Type B pancreatic cell (in vitro differentiated cells): ENCODE measurements at regions not wholly inside any gene's neighbourhood (a gene's known extent, or its start where the extent isn't known, plus 50 kb on each side); places are given as distances from the start of the nearest gene placed in this dataset.

Source experiments
- DNase-seq: peaks from one replicate; pipeline ENCODE4 v3.0.0; 2021; ENCODE audit warnings: mixed read lengths; ENCODE audit not compliant: unreplicated experiment; ENCODE audit errors: extremely low spot score
- H3K27ac Mint-ChIP-seq: 2 replicates; pipeline ENCODE4 v1.8.0; 2021; ENCODE audit warnings: mild to moderate bottlenecking, mixed read lengths
- H3K27me3 Mint-ChIP-seq: 2 replicates; pipeline ENCODE4 v1.8.0; 2021; ENCODE audit warnings: mixed read lengths
- H3K36me3 Mint-ChIP-seq: 2 replicates; pipeline ENCODE4 v1.8.0; 2021; ENCODE audit warnings: mixed read lengths
- H3K4me1 Mint-ChIP-seq: one replicate; pipeline ENCODE4 v1.8.0; 2021; ENCODE audit warnings: mixed read lengths; ENCODE audit not compliant: unreplicated experiment
- H3K4me3 Mint-ChIP-seq: 2 replicates; pipeline ENCODE4 v1.8.0; 2021; ENCODE audit warnings: mild to moderate bottlenecking, mixed read lengths
- H3K9me3 Mint-ChIP-seq: 2 replicates; pipeline ENCODE4 v1.8.0; 2021; ENCODE audit warnings: mixed read lengths
- TF ChIP-seq, protein P1 (sequence below): fragments of 200-600 bp; sonication (generic); conservative IDR thresholded peaks from 2 replicates; pipeline ENCODE4 v1.5.0; 2021; ENCODE audit warnings: antibody characterized with exemption, mild to moderate bottlenecking

DNA sequence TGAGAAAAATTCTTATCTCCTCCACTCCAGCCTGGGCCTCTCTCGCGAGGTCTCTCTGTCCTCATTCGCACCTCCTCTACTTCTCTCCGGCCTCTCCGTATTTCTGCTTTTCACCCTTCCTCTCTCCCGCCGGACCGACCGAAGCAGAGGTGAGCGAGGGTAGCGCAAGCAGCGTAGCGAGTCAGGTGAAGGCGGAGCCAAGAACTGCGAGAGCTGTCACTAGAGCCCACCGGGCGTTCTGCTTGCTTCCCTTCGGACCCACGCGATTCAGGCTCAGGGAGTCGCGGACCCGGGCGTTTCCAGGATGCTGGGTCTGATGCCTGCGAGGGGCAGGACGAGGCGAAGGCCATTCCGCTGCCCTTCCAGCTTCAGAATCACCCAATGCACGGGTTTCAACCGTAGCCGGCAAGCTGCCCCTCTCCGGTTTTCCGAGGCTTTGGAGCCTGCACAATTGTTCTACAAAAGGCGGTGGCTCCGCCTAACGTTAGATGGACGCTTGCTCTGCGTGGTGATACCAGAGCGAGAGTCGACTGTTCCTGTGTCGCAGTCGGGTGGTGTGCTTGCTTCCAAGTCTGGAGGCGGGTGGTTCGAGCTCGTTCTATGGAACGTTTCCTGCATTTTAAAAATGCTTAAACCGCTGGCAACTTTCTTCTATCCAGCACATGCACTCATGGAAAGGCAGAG lies 310.2 kb downstream of the FAM72C start:
- no peaks in the 10 kb centered on the region for H3K36me3 Mint-ChIP-seq
- no peaks in the 10 kb centered on the region for H3K27me3 Mint-ChIP-seq
- no peak for DNase-seq
- TF ChIP-seq, protein P1, sequence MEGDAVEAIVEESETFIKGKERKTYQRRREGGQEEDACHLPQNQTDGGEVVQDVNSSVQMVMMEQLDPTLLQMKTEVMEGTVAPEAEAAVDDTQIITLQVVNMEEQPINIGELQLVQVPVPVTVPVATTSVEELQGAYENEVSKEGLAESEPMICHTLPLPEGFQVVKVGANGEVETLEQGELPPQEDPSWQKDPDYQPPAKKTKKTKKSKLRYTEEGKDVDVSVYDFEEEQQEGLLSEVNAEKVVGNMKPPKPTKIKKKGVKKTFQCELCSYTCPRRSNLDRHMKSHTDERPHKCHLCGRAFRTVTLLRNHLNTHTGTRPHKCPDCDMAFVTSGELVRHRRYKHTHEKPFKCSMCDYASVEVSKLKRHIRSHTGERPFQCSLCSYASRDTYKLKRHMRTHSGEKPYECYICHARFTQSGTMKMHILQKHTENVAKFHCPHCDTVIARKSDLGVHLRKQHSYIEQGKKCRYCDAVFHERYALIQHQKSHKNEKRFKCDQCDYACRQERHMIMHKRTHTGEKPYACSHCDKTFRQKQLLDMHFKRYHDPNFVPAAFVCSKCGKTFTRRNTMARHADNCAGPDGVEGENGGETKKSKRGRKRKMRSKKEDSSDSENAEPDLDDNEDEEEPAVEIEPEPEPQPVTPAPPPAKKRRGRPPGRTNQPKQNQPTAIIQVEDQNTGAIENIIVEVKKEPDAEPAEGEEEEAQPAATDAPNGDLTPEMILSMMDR = no peak
- no peaks in the 10 kb centered on the region for H3K4me1 Mint-ChIP-seq
- no peak overlapping the region for H3K4me3 Mint-ChIP-seq
- no peak overlapping the region for H3K27ac Mint-ChIP-seq
- H3K9me3 Mint-ChIP-seq = peaks cover 15% of the 10 kb centered on the region

DNA sequence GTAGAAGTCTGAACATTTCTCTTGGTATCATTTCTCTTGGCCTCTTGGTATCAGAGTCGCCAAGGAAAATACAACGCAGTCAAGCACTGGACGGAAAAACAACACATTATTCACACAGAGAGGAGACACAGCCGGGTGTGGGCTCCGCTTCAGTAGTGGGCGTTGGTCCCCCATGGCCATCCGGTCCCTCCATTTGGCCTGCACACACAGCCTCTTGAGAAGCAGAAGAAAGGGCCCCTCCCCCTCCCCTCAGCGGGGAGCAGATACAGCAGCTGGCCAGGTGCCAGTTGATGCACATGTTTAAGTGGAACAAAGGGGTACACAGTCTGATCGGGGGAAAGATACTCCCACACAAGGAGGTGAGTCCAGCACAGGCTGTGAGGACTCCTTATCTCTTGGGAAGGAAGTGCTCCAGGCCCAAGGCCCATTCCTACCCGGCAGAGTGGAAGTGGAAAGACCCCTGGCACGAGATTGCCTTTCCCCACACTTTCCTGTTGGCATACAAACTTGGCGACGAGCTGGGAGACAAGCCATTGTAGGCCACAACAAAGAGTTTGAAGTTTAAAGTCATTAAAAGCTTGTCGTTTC lies 311.3 kb downstream of the FAM72C start:
- no peak overlapping the region for H3K4me3 Mint-ChIP-seq
- no peak for DNase-seq
- no peaks in the 10 kb centered on the region for H3K4me1 Mint-ChIP-seq
- H3K27me3 Mint-ChIP-seq = no peaks in the 10 kb centered on the region
- TF ChIP-seq, protein P1 = no peak
- H3K36me3 Mint-ChIP-seq = no peaks in the 10 kb centered on the region
- peaks cover 18% of the 10 kb centered on the region for H3K9me3 Mint-ChIP-seq
- H3K27ac Mint-ChIP-seq = no peak overlapping the region

DNA sequence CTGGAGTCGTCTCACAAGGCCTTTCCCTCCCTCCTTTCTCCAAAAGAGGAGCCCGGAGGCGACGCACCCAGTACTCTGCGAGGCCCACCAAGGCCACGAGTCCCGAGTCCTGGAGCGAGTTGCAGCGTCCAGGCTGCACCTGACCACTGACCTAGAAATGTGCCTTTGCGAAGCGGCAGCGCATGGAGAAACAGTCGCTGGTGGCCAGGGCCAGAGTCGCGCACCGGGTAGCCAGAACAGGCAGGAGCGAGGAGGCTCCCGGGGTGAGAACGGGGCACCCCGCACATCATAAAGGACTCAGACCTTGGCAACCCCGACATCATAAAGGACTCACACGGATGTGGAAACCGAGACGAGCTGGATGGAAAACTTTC lies 318.4 kb downstream of the FAM72C start:
- TF ChIP-seq, protein P1 = no peak
- Mint-ChIP-seq H3K4me3 (no peak overlapping the region), H3K9me3 (peaks cover 16% of the 10 kb centered on the region), H3K36me3 (no peaks in the 10 kb centered on the region), H3K27me3 (no peaks in the 10 kb centered on the region), H3K27ac (no peak overlapping the region), H3K4me1 (no peaks in the 10 kb centered on the region)
- DNase-seq = no peak

DNA sequence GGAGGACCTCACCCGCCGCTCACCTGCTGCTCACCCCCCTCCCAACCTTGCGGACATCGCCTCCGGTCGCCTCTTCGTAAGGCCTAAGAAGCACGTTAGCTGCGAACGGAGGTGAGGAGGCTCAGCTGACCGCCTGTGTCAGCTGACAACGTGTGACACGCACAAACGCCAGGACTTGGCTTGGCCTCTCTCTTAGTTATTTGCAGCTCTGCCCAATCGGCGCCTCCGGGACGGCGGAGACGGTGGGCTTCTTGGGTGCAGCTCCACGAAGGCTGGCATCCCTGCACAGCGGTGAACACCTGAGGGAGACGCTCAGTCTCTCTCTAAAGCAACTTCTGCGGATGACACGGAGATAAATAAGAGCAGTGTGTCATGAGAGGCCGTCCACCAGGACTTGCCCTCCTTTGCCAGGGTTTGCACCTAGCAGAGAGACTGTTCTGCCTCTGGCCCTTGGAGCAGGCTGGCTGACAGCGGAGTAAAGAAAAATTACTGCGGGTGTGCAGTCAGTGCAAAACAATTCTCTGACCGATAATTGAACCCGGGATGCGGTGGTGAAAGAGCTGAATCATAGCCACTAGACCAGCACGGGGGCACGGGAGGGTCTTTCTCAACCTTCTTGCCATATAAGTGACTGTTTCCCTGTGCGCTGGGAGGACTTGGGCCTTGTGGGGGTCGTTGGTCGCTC lies 318.9 kb downstream of the FAM72C start:
- peaks cover 16% of the 10 kb centered on the region for H3K9me3 Mint-ChIP-seq
- TF ChIP-seq, protein P1 = no peak
- no peak overlapping the region for H3K27ac Mint-ChIP-seq
- DNase-seq = no peak
- no peaks in the 10 kb centered on the region for H3K4me1 Mint-ChIP-seq
- H3K27me3 Mint-ChIP-seq = no peaks in the 10 kb centered on the region
- H3K4me3 Mint-ChIP-seq = no peak overlapping the region
- no peaks in the 10 kb centered on the region for H3K36me3 Mint-ChIP-seq

DNA sequence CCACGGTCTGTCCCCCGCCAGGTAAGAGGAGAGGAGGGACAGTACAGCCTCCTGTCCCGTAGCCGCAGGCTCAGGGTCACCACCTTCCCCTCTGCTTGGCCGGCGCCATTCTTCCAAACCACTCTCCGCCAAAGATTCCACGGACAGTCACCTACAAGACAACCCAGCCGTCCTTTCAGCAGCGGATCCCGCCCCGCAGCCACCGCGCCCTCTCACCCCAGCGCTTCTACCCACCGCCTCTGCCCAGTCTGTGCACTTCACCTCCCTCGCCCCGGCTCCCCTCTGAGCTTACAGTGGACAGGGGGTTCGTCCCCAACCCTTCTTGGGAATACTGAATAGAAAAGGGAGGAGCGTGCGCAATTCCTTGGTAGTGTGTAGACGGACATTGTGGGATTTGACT lies 319.6 kb downstream of the FAM72C start:
- no peak for DNase-seq
- H3K36me3 Mint-ChIP-seq = no peaks in the 10 kb centered on the region
- H3K27ac Mint-ChIP-seq = no peak overlapping the region
- H3K9me3 Mint-ChIP-seq = peaks cover 9% of the 10 kb centered on the region
- TF ChIP-seq, protein P1 = no peak
- no peak overlapping the region for H3K4me3 Mint-ChIP-seq
- H3K27me3 Mint-ChIP-seq = no peaks in the 10 kb centered on the region
- no peaks in the 10 kb centered on the region for H3K4me1 Mint-ChIP-seq
